Heart left ventricle (tissue), 16 donors: ENCODE measurements at regions not wholly inside any gene's neighbourhood (a gene's known extent, or its start where the extent isn't known, plus 50 kb on each side); places are given as distances from the start of the nearest gene placed in this dataset.

Experiments used
- ATAC-seq, 4 donors: fragments of 200-7000 bp; cut with Tn5 transposase; one replicate each; pipeline ENCODE4 v1.9.1; 2020 to 2022; ENCODE audit warnings: moderate library complexity in 4 of 4, mild to moderate bottlenecking in 3 of 4, moderate number of reproducible peaks in 1 of 4
- DNase-seq, 5 donors: peaks; one replicate each; pipeline ENCODE4 v3.0.0-alpha.2; 2020
- H3K27ac ChIP-seq, 12 donors: fragments of 200-600 bp; sonication (generic) in 4 of 12; one replicate each; pipeline versions ENCODE4 v1.5.0 to v1.8.0; 2016 to 2022; ENCODE audit warnings: mild to moderate bottlenecking in 2 of 12
- H3K27me3 ChIP-seq, 9 donors: fragments of 200-600 bp; sonication (generic) in 2 of 9; one replicate each; pipeline versions ENCODE4 v1.5.1 to v1.8.0; 2016 to 2022; ENCODE audit warnings: mild to moderate bottlenecking in 3 of 9
- H3K36me3 ChIP-seq, 9 donors: fragments of 200-600 bp; sonication (generic) in 2 of 9; one replicate each; pipeline versions ENCODE4 v1.5.0 to v1.8.0; 2018 to 2022; ENCODE audit warnings: mild to moderate bottlenecking in 2 of 9
- H3K4me1 ChIP-seq, 12 donors: fragments of 200-600 bp; sonication (generic) in 4 of 12; one replicate each; pipeline versions ENCODE4 v1.5.0 to v1.8.0; 2016 to 2022; ENCODE audit warnings: mild to moderate bottlenecking in 3 of 12
- H3K4me3 ChIP-seq, 12 donors: fragments of 200-600 bp; sonication (generic) in 4 of 12; one replicate each; pipeline versions ENCODE4 v1.5.0 to v1.8.0; 2017 to 2022; ENCODE audit warnings: mild to moderate bottlenecking in 9 of 12, moderate library complexity in 4 of 12
- H3K9me3 ChIP-seq, 12 donors: fragments of 200-600 bp; sonication (generic) in 4 of 12; one replicate each; pipeline versions ENCODE4 v1.5.0 to v1.8.0; 2016 to 2022; ENCODE audit warnings: mild to moderate bottlenecking in 1 of 12
- CTCF ChIP-seq, 12 donors: fragments of 200-600 bp; sonication (generic) in 4 of 12; IDR thresholded peaks; one replicate each; pipeline versions ENCODE4 v1.5.0 to v1.8.0; 2018 to 2022; ENCODE audit warnings: antibody characterized with exemption in 12 of 12, mild to moderate bottlenecking in 5 of 12
- POLR2A ChIP-seq, 2 donors: fragments of 450-650 bp; IDR thresholded peaks; one replicate each; pipeline ENCODE4 v1.6.1; 2017; ENCODE audit warnings: antibody characterized with exemption in 2 of 2, mild to moderate bottlenecking in 2 of 2, moderate library complexity in 2 of 2
- WGBS, 4 donors: extraction: QIAGEN DNeasy Blood & Tissue Kit in 2 of 4; methylation state at CpG; one replicate each; pipeline versions ENCODE4 v1.1.5 to v1.1.7; 2013 to 2018; 5-methylcytosine and 5-hydroxymethylcytosine counted together
- intact Hi-C, 10 donors: fragments of 100-400 bp; cut with DNase I; formaldehyde crosslinking; loops; one replicate each; pipeline versions ENCODE4 v1.11.1 to v1.14.2; 2022
- donor health status: ischemic (EF 13 %, LVEDD 7.1; RV severe dilation, severe dysfunction).
- donor health status: healthy with polysubstance abuse.
- donor health status: DM: no; HTN: yes; CAD: no.
- donor health status: DM: no; HTN: no; CAD: no.
- donor health status: ischemic (EF 25% LVEDD 6.9; RV normal size, moderate dysfunction).
- donor health status: ischemic (EF 25% LVEDD 5.7; RV mildly dilated, moderate dysfunction).
- donor health status: healthy.
- donor health status: DM: yes; HTN: yes; CAD: no.
- donor health status: ischemic (EF 35%, LVEDD 5.7; RV mildly dilated, moderate dysfunction).
- donor health status: nonischemic (EF 11% LVEDD 7.7; RV severe dilation, severe dysfunction).
- donor health status: DM: yes; HTN: yes; CAD: no.
- donor health status: PGD.
- donor health status: ischemic (EF 29% LVEDD 5.4; RV normal size, mild dysfunction).
- donor health status: nonischemic (EF 23%, LVEDD 6.1; RV moderate dilation, normal function).

DNA sequence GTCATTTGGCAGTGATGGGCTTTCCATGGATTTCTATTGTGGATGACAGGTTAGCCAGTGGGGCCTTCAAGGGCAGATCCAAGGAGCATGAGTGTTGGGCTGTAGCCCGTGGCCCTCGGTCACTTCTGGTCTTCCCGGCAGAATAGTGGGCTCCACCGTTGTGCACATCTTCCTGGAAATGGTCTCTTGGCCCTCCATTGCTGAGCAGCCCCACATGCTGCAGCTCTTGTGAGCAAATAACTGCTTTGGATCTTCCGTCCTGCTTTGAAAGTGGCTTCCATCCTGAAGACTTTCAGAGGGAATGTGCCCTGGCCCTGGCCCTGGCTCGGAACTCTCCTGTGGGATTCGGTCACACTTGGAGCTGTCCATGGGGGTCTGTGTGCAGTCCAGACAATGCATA, 102.8 kb downstream of the SNRPN start:
- H3K27me3 ChIP-seq: no peaks in the 10 kb centered on the region
- H3K36me3 ChIP-seq: peaks cover 34 to 100% (median 91%) of the 10 kb centered on the region in 9 donors
- H3K4me3 ChIP-seq: no peak overlapping the region
- peaks cover 9 to 100% (median 100%) of the 10 kb centered on the region in 12 donors for H3K9me3 ChIP-seq
- DNase-seq (no peak), ATAC-seq (no peak)
- no peak overlapping the region for H3K27ac ChIP-seq
- WGBS, 4 donors: 88 to 95% (median 93%) methylated on average over 7 of the region's 7 CpGs
- TF ChIP-seq CTCF (IDR thresholded peaks at IDR 0.05) (no peak), POLR2A (IDR thresholded peaks at IDR 0.05) (no peak)
- no peaks in the 10 kb centered on the region for H3K4me1 ChIP-seq
- intact Hi-C loops: no loop called here

DNA sequence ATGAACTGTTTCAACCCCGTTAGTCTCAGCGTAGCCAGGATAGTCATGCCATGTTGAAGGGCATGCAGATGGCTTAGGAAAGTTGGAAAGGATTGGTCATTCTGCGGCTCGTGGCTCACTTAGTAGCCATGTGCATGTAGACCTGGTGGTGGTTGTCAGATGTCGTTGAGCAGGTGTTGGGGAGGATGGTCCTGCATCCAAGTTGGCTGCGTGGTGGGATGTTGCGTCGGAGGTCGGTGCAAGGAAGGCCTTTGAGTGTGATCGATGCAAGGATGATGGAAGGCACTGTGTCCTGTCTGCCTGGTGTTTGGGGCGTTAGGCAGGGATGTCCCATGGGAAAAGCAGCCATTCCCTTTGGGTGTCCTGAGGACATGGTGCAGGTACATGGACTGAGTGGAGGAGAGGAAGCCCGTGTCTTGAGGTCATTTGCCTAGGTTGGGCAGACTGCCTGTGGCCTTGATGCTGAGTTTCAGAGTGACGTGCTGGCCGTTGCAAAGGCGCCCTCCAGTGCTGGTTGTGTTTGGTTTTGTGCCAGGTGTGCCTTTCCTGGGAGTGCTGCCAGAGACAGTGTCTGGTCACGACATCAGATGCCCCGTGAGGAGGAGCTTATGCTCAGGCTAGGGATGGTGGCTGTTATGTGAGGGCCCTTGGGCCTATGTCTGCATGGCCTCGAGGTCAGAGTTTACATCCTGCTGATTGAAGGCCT, 103.4 kb downstream of the SNRPN start:
- Histone ChIP-seq H3K36me3 (peaks cover 36 to 100% (median 95%) of the 10 kb centered on the region in 9 donors), H3K4me1 (no peaks in the 10 kb centered on the region), H3K9me3 (peaks cover 9 to 100% (median 100%) of the 10 kb centered on the region in 12 donors), H3K27me3 (no peaks in the 10 kb centered on the region), H3K27ac (no peak overlapping the region), H3K4me3 (no peak overlapping the region)
- DNase-seq (peak in 2 of 5 donors; percentile 15 to 27), ATAC-seq (peak in 1 of 4 donors; percentile 7)
- no peak for TF ChIP-seq CTCF (IDR thresholded peaks at IDR 0.05)
- TF ChIP-seq POLR2A (IDR thresholded peaks at IDR 0.05): no peak
- 78 to 86% (median 84%) methylated on average over 14 to 18 of the region's 18 CpGs for WGBS, 4 donors
- intact Hi-C loops: no loop called here

GRCh38 chr15:25059698-25060471, 105.1 kb downstream of the SNRPN start:
- TF ChIP-seq CTCF (IDR thresholded peaks at IDR 0.05) (no peak), POLR2A (IDR thresholded peaks at IDR 0.05) (no peak)
- Histone ChIP-seq H3K4me3 (no peak overlapping the region), H3K4me1 (no peaks in the 10 kb centered on the region), H3K27me3 (no peaks in the 10 kb centered on the region), H3K36me3 (peaks cover 31 to 100% (median 95%) of the 10 kb centered on the region in 9 donors), H3K27ac (no peak overlapping the region), H3K9me3 (peaks cover 9 to 100% (median 100%) of the 10 kb centered on the region in 12 donors)
- ATAC-seq: no peak
- intact Hi-C loops: no loop called here
- peak in 1 of 5 donors; percentile 11 for DNase-seq
- WGBS, 4 donors: 89 to 91% (median 90%) methylated on average over 18 to 20 of the region's 20 CpGs

DNA sequence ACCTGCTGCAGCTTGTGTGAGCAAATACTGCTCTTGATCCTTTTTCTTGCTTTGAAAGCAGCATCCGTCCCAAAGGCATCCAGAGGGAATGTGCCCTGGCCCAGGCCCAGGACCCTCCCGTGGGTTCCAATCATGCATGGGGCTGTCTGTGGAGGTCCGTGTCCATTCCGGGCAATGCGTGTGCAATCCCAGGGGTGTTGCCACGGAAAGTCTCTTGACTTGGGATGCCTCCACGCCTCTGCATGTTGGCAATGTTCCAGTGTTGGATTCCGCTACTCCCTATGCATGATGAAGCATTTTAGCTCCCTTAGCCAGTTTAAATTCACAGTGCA, 105.7 kb downstream of the SNRPN start:
- DNase-seq: no peak
- TF ChIP-seq POLR2A (IDR thresholded peaks at IDR 0.05) (no peak), CTCF (IDR thresholded peaks at IDR 0.05) (no peak)
- intact Hi-C loops: no loop called here
- peaks cover 9 to 100% (median 100%) of the 10 kb centered on the region in 12 donors for H3K9me3 ChIP-seq
- H3K4me1 ChIP-seq: no peaks in the 10 kb centered on the region
- no peaks in the 10 kb centered on the region for H3K27me3 ChIP-seq
- ATAC-seq: no peak
- no peak overlapping the region for H3K27ac ChIP-seq
- no peak overlapping the region for H3K4me3 ChIP-seq
- H3K36me3 ChIP-seq: peaks cover 26 to 100% (median 95%) of the 10 kb centered on the region in 9 donors
- WGBS, 4 donors: 85 to 91% (median 87%) methylated on average over 8 of the region's 8 CpGs
